Hepatic stellate cell (primary cell): ENCODE measurements at regions not wholly inside any gene's neighbourhood (a gene's known extent, or its start where the extent isn't known, plus 50 kb on each side); places are given as distances from the start of the nearest gene placed in this dataset.
A peak's percentile ranks its signal among the peaks of the same experiment; 100 is the strongest.
"Not testable (repeated sequence)": the region's sequence is repeated elsewhere in the genome, so short reads cannot be mapped to it uniquely, and the experiment has no call there.

Experiments used
- DNase-seq: peaks from one replicate; pipeline ENCODE4 v3.0.0; 2011; ENCODE audit warnings: low spot score

DNA sequence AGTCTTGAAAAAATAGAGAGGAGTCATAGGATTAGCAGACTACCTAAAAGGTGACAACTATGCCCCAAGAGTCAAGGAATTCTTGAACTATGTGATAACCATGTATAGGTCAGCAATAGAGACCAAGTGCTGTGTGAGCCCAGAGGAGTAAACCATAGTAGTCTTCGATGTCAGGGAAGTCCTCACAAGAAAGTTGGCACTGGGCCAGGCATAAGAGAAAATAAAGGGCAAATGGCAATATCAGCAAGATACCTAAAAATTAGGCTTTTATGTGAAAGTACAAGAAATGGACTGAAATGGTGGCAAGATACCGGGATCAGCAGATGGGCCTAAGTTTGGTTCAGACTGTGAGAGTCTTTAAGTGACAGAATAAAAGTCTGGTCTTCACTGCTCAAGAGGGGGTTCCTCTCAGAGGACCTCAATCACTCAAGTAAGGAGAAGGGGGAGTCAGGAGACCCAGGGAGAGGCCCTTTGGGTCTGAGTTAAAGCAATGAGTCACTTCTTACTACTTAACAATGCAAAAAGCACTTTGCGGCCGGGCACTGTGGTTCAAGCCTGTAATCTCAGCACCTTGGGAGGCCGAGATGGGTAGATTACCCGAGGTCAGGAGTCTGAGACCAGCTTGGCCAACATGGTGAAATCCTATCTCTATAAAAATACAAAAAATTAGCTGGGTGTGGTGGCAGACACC lies 95.0 kb downstream of the TEX35 start:
- no peak for DNase-seq

DNA sequence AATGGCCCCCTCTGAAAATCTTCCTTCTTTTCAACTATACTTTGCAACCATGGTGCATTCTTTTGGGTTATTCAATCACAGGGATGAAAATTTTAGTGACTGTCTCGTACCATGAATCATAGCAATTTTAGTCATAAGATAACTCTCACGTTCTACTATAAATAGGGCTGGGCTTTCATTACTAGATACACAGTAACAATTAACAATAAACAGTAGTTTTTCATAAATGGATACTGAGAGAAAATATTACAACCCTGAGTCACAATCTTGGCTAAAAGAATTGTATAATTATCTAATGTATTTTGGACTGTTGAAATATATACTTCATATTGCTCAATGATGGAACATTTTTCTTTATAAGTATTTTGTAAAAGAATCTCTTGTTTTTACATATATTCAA lies 96.1 kb downstream of the TEX35 start:
- DNase-seq, result peak; percentile 59

DNA sequence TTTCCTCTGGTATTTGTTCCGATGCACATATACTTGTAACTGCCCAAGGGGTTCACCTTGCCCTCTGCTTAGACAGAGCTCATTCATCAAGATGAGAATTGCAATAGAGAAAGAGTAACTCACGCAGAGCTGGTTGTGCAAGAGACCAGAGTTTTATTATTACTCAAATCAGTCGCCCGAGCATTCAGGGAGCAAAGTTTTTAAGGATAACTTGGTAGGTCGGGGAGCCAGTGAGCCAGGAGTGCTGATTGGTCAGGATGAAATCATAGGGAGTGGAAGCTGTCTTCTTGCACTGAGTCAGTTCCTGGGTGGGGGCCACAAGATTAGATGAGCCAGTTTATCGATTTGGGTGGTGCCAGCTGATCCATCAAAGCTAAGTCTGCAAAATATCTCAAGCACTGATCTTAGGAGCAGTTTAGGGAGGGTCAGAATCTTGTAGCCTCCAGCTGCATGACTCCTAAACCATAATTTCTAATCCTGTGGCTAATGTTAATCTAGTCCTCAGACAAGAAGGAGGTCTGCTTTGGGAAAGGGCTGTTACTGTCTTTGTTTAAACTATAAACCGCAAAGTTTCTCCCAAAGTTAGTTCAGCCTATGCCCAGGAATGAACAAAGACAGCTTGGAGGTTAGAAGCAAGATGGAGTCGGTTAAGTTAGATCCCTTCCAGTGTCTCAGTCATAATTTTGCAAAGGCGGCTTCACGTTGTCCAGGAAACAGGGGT lies 97.9 kb downstream of the TEX35 start:
- DNase-seq, result not testable (repeated sequence)

DNA sequence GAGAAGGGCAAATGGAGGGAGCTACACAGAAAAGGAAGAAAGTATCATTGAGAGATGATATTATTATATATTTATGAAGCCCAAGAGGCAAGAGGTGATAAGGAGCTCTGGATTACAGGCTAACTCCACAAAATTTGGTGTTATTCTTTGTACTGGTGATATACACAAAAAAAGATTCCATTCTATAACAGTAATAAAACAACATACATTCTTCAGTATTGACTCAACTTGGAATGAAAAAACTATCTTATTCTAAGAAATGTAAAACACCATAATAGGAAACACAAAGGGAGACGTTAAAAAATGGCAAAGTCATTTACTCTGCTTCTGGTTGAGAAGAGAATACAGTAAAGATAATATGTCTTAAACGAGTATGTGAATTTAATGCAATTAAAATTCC lies 99.4 kb downstream of the TEX35 start:
- peak; percentile 62 for DNase-seq

DNA sequence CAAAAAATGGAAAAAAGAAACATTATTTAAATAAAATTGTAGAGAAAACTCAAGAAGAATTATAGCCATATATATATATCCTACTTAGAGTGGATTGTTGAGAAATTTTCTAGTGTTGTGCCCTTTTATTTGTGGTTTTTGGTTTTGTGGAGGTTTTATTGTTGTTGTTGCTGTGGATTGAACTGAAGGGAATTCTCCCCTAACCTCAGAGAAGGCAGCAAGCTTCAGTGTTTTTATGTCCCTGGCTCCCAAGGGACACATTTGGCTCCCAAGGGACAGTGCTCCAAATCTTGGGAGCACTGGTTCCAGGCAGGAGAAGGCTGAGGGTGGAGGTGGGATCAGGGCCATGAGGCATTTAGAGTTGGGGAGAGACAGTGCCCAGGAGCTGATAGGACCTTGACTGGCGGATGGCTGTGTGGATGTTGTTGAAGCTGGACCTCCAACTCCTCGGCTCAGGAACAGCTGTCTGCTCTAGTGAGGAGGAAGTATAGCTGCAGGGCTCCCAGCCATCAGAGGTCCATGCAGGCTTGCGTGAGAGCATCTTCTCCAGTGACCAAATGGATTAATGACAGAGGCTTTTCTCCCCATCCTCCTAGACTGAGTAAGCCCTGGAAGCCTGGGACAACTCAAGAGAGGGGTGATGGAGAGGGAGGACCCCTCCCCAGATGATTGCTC lies 100.5 kb downstream of the TEX35 start:
- DNase-seq, result no peak

DNA sequence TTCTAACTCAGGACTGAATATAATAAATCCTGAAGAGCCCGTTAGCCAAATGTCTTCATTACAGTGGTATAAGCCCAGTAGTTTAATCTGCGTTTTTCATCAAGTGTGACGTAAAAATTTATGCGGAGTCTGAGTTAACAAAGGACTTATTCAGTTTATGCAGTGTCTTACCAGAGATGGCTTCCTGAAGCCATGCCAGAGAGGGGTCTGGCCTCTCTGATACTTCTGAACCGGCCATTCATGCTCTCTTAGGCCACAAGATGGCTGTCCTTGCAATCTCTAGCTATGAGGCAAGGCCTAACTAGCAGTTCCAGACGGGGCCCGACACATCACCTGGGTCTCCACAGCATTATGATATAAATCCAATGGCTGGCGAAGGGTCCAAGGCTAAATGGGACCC lies 101.4 kb downstream of the TEX35 start:
- no peak for DNase-seq

DNA sequence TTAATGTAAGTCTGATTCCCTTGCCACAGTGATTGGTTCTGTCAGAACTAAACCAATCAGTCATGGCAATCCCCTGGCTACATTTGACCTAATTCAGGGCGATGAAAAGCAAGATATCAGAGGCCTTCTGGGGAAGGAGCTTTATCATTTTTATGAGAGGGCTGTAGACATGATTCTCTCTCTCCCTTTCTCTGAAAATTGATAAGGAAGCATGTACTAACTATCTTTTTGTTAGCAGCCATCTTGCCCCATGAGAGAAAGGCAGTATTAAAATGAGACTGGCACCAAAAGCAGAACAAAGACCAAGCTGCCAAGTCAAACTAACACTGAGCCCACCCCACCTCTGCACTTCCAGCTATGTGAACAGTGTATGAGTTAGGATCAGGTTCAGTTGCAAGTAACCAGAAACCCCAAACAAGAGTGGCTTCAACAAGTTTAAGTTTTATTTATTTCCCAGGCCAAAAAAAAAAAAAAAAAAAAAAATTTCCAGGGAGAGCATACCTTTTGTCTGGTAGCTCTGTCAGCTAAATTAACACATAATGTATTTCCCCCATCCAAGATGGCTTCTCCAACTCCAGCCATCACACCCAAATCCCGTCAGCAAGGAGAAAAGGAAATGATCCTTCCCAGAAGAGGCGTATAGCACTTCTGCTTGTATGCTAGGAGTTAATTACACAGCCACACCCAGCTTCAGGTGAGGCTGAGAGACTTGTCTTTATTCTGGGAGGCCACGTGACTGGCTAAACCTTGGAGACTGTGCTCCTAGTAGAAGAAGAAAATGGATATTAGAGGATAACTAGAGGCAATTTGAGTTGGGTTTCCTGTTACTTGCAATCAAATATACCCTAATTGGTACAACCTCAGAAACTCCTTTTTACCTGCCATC lies 105.8 kb upstream of the RALGPS2 start:
- DNase-seq, result no peak

DNA sequence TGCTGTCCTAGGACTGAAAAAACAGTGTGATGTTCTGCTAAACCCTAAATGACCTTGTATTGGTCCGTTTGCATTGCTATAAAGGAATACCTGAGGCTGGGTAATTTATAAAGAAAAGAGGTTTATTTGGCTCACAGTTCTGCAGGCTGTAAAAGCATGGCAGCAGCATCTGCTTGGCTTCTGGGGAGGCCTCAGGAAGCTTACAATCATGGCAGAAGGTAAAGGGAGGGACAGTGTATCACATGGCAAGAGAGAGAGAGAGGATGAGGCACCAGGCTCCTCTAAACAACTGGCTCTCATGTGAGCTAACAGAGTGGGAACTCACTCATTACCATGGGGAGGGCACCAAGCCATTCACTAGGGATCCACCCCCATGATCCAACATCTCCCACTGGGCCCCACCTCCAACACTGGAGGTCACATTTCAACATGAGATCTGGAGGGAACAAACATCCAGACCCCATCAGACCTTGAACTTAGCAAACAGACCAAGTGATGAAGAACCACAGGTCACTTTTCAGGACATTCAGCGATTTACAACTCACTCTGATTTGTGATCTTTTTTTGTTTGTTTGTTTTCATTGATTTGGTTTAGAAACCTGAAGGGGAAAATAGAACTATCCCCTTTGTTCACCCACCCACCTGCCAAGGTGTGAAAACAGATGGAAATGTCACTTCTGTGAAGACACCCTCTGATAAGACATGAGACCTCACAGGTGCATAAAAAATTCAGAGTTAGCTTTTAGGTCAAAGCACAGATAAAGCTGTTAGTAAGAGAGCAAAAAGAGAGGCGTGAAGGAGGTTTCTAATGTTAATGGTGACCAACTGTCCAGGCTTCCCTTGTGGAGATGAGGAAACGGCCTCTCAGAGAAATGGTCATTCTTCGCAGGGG lies 104.2 kb upstream of the RALGPS2 start:
- DNase-seq, result no peak

DNA sequence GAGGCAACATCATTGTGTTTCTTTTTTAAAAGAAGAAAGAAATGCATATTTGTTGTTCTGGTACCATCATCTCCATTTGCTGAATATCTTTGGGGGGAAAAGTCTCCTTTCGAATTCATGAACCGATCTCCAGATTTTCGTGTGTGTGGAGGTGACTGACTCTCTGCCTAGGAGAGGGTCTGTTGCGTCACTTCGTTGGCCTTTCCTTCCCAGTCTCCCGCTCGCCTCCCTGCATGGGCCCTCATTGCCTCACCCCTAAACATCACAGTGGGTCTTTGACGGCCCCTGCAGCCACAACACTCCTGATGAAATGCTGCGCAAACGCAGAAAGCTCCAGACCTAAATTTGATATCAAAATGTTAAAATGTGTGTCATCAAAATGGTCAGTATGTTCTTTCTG lies 103.2 kb upstream of the RALGPS2 start:
- DNase-seq, result no peak

DNA sequence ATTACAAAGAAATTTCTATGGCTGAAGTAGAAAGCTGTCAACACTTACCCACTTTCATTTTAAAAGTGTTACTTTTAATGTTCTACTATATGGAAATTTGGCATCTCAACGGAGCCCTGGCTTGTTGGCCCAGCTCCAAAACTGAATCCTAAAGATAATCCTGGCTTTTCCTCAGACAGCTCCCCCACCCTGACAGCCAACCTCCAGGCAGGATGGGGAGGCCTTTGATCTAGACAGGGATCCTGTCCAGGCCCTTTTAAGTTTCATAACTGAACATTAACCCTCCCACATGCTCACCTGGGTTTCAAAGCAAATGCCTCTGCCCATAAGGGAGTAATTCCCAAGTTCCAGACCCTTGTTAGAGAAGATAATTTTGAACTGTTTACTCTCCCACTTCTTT lies 99.3 kb upstream of the RALGPS2 start:
- DNase-seq, result no peak

DNA sequence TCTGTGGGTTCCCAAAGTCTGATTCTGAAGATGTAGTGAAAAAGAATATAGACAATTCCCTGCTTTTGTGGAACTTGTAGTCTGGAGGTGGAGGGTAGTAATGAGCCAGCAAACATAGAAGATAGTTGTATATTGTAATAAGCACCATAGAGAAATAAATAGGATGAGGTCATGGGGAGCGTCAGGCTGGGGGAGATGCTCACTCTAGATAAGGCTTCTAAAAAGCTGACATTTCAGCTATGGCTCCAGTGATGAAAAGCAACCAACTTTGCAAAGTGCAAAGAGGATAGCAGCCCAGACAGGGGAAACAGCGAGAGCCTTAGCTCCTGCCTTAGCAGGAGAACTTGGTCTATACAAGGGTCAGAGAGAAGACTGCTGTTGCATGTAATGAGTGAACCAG lies 98.0 kb upstream of the RALGPS2 start:
- DNase-seq, result no peak

DNA sequence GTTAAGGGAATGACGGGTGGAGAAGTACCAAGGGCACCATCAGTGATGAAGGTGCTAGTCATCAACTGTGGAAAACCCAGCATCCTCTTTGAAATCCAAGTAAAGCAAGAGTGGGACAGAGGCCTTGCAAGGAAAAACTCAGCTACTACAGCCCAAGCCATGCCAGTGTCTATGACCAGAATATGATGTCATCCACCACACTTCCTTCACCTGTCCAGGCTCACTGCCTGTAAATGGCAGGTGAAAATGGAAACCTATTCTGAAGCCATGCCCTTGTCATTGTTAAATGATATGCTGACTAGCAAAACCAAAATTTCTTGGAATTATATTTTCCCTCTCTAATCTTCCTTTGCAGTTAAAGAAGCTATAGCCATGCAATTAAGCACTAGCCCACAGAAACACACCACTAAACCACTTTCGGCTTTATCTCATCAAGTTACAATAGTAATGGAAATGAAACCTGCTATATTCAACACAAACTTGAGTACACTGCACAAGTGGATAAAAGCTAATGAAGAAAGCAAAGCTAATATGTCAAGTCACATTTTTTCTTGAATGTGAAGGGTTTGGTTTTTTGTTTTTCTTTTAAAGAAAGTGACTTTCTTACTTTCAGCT lies 96.3 kb upstream of the RALGPS2 start:
- DNase-seq, result no peak

DNA sequence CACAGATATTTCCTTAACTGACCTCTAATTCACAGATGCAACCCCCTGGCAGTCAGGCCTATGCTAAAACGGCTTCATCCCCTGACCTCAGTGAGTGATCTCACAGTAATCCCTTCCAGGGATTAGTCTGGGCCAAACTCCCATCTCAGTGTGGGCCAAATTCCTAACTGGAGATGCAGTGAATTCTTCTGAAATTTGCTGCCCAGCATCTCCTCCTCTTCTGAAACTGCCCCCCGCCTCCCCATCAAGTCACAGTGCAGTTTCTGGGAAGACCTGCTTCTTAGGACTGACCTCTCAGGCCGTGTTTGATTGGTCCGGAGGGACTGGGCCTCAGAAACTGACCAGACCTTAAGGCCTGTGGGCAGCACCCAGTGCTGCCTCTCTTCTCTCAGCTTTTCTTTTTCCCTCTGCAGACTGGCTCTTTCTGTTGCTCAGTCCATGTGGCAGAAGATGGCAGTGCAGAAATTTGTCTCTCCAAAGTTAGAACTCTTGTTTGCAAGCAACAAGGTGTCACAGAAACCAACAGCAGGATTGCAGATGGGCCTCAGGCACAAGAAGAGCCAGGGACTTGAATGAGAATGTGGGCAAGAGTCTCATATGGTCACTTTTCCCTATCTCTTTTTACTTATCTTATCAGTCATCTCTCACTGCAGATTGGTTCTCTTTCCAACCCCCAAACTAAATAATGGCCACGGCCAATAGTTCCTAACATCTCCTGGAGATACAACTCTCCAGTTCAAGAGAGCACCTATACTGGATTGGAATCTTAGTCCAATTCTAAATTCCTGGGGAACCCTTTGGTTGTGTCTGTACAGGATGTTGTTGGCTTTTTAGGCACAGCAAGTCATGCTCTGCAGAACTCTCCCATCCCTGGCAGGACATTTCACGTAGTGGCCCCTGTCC lies 95.5 kb upstream of the RALGPS2 start:
- peak; percentile 77 for DNase-seq

DNA sequence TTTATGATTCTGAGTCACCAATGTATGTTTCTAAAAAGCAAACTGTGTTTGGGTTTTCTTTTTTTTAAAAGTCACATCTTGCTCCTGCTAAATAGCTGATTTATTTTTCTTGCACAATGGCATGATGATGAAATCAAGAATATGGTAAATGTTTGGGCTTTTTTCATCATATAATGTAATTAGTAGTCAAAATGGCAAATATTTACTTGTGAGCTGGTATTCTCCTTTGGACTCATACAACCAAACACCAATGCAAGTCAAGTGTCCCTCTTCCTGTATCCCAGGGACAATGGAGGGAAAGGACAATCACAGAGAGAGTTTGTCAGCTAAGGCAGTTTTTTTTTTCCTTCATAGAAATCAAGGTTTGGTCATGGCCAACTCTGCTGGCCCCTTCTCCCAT lies 94.6 kb upstream of the RALGPS2 start:
- no peak for DNase-seq

DNA sequence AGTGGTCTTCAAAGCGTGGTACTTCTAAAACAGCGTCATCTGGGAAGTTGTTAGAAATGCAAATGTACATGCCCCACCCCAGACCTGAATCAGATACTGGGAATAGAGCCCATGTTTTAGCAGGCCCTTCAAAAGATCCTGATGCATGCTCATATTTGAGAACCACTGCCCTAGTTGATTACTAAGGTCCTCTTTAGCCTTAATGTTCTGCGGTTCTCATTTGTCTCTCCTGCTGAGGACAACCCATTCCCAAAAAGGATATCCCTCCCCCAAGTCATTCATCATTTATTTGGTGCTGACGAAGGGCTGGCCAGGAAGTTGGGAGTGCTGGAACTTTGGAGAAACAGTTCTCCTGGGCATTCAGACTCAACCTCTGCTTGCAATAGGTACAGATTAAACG lies 92.4 kb upstream of the RALGPS2 start:
- DNase-seq, result peak; percentile 31

DNA sequence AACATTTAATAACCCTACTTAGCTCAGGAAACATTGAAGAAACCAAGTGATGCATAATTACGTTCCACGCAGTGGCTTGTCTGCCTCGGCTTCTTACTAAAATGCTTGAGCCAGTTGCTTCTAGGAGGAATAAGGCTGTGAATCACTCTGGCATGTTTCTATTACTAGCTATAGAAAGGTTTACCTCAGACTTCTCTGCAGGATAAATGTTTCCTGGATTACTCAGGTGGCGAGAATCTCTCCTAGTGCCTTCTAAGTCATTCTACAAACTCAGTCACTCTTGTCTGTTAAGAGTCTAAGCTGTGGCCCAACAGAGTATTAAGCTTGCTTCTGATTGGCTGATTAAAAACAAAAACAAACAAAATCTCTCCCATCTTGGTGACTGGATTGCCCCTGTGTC lies 92.0 kb upstream of the RALGPS2 start:
- peak; percentile 76 for DNase-seq

DNA sequence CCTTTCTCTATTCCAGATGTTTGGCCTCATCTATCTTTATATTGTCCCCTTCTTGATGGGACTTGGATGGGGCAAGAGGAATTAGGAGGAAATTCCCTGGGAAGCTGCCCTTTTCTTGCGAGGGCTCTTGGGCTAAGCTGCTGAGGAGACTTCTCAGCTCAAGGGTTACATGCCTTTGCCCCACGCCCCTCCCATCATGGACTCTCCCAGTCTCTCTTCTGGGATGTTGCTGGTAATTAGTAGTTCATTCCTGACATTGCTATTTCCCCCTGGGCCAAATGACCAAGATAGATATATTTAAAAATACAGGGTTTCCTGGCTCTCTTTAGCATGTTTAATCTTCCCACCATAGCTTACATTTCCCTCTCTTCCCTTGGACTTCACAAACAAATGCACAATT lies 90.6 kb upstream of the RALGPS2 start:
- peak; percentile 33 for DNase-seq

DNA sequence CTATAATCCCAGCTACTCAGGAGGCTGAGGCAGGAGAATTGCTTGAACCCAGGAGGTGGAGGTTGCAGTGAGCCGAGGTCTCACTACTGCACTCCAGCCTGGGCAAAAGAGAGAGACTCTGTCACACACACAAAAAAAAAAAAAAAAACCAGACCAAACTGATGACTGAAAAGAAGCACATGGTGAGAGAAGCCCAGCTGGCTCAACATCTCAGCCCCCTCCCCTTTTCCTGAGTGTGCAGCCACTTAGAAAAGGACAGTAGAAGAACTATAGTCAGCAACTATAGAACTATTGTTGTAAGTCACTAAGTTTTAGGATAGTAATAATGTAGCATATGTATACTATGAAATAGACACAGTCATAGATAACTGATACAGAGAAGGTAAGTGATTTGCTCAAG lies 87.2 kb upstream of the RALGPS2 start:
- DNase-seq, result no peak

DNA sequence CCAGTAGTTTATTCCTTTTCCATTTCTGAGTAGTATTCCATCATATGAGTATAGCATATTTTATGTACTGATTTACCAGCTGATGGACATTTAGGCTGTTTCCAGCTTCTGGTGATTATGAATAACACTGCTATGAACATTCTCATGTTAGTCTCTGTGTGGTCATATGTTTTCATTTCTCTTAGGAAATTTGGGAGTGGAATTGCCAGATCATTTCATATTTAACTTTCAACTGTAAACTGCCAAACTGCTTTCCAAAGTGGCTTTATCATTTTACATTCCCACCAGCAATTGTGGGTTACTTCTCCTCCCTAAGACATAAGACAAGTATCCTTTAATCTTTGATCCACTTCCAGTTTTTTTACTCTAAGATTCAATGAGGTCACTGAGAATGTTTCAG lies 85.7 kb upstream of the RALGPS2 start:
- DNase-seq, result peak; percentile 21

DNA sequence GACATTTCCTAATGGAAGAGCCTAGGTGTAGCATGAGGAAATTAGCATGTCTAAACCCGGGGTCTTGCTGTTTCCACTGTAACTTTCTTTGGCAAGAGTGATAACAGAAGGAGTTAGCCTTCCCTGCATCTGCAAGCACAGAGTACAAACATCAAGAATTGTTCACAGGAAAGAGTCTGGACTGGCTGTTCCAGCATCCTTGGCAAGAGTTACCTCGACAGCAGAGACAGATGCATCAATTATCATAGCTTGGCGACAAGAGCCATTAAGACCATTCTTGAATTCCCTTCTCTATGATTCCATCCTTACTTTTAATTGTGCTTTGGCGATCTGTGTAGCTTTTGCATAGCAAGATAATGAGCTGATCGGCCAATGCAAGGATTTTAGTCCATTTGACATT lies 82.8 kb upstream of the RALGPS2 start:
- DNase-seq, result no peak
